ENCODE measurements at regions not wholly inside any gene's neighbourhood (a gene's known extent, or its start where the extent isn't known, plus 50 kb on each side); places are given as distances from the start of the nearest gene placed in this dataset.
"Not testable (repeated sequence)": the region's sequence is repeated elsewhere in the genome, so short reads cannot be mapped to it uniquely, and the experiment has no call there.

DNA sequence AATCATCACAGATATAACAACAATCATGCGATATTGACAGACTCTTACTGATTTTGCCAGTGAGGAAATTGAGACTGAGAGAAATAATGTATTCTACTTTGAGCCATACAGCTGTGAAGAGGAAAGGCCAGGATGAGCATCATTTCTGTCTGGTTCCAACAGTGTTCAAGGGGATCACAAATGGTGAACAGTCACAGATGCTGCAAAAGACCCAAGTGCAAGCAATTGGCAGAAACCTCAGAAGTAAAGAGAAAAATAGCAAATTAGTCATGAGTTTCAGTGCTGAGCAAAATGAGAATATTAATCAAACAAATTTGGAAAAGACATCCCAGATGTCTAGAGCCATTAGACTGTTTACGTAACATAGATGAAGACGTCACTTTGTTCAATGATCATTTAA is 114.1 kb downstream of the RAB38 start:
- no peak for DNase-seq

DNA sequence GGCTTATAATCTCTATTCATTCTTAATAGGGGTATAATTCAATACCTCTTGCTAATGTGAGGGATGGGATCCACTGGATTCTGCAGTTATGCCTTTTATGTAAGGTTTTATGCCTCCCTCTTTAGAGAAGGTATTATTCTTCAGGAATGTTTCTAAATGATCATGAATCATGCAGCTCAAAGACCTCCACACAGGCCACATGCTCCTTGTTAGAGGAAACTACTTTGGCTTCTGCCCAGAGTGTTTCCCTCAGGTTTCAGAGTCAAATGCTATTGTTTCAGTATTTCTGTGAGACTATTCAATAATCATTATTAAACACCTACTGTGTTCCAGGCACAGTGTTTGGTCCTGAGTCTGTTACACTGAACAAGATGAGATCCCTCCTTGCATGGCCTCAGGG is 115.9 kb downstream of the RAB38 start:
- DNase-seq: no peak

- no peak for DNase-seq
Measured at GRCh38 chr11:88051396-88051795, 123.8 kb downstream of the RAB38 start.

- no peak for DNase-seq
Measured at GRCh38 chr11:88050247-88050646, 125.0 kb downstream of the RAB38 start.

GRCh38 chr11:88045288-88045687 is 130.0 kb downstream of the RAB38 start:
- DNase-seq: not testable (repeated sequence)

- not testable (repeated sequence) for DNase-seq
Measured at GRCh38 chr11:88044658-88045057, 130.6 kb downstream of the RAB38 start.

DNA sequence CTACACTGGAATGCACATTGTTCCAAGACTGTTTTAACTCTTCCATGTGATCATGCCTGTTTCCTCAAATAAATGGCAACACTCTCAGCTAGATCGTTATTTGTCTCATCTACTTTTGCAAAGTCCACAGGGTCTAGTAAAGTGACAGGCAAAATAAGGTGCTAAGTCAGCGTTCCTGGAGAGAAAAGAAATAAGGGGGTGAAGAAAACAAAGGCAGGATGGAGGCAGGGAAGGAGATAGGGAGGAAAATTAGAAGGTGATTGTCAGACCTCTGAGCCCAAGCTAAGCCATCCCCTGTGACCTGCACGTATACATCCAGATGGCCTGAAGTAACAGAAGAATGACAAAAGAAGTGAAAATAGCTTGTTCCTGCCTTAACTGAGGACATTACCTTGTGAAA is 132.1 kb downstream of the RAB38 start:
- DNase-seq: no peak

DNA sequence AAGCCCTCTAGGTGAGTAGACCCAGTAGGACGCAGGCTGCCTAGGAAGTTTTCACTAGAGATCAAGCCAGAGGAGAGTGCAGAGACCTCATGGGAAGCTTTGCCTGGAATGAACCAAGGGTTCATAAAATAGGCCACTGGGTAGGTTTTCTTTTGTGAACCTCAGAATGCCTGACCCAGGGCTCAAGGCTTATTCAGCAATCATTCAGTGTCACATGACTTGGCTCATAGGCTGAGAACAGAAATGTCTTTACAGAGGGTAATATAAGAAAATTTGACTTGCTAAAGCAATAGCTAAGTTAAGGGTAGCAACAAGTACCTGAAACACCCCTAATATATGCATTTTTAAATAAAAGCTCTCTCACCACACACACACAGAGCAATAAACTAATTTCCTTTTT is 132.6 kb downstream of the RAB38 start:
- DNase-seq: no peak

- no peak for DNase-seq
Measured at GRCh38 chr11:88042238-88042637, 133.0 kb downstream of the RAB38 start.

DNA sequence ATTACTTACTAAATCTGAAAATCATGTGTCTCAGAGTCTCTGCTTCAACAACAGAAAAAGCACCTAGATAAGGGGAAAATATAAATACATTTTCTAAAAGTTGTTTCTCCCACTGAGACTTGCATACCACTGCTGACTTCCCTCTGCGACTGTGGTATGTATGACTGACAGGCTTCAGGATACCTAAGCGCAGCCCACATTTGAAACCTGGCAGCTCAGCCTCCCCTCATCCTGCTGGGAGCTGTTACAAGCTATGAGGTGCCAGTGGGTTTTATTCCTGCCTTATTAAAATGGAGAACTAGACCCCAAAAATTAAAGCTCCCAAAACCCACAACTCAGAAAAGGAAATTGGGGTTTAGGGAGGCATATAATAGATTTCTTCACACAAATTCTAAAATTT is 133.6 kb downstream of the RAB38 start:
- no peak for DNase-seq

GRCh38 chr11:88040148-88040496 is 135.1 kb downstream of the RAB38 start:
- no peak for DNase-seq

DNA sequence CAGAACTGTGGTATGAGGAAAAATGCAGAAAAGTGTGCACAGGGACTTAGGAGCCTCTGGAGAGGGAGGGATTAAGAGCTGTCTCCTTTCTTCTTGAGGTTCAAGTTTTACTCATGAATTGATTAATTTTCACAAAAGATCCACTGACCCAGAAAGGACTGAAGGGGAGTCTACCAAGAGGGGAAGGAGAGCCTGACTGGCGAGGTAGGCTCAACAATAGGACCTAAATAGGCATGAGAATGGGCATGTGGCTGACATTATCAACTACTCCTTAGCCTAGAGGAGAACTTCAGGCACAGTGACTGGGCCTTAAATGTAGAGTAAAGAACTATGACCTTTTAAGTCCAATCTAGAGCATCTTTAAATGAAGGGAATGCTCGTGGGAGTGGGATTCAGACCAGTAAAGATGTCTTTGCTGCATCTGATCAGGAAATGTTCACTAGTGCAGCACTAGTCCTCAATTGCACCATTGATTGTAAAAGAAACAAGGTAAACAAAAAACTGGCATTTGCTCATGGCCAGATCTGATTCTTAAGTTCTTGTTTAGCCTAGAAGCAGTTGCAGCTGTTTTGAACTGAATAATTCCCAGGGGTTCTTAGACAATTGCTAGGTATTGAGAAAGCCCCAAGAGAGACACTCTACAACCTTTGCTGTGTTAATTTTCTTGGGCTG is 135.6 kb downstream of the RAB38 start:
- DNase-seq: no peak

GRCh38 chr11:88038063-88038462 is 137.2 kb downstream of the RAB38 start:
- DNase-seq: no peak

GRCh38 chr11:88036701-88037100 is 138.5 kb downstream of the RAB38 start:
- no peak for DNase-seq

GRCh38 chr11:88035271-88035670 is 140.0 kb downstream of the RAB38 start:
- no peak for DNase-seq

GRCh38 chr11:88017666-88018065 is 157.6 kb downstream of the RAB38 start:
- no peak for DNase-seq

- peak; percentile 50 for DNase-seq
Measured at GRCh38 chr11:88016392-88017170, 158.7 kb downstream of the RAB38 start.

DNA sequence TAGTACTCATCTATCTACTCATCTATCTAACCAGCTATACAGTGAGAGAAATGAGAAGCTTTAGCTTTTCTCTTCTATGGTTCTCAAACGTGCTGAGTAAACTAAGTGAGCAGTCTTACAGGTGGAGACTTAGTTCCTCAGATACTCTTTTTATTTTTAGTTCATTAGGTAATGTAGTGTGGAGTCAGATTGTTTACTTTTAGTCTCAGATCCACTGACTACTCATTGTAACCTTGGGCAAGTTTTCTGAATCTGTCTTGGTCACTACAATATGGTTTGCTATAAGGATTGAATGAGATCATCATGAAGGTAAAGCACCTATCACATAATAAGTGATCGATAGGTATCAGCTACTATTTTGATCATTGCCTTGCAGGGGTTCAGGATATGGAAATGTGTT is 160.1 kb downstream of the RAB38 start:
- no peak for DNase-seq

DNA sequence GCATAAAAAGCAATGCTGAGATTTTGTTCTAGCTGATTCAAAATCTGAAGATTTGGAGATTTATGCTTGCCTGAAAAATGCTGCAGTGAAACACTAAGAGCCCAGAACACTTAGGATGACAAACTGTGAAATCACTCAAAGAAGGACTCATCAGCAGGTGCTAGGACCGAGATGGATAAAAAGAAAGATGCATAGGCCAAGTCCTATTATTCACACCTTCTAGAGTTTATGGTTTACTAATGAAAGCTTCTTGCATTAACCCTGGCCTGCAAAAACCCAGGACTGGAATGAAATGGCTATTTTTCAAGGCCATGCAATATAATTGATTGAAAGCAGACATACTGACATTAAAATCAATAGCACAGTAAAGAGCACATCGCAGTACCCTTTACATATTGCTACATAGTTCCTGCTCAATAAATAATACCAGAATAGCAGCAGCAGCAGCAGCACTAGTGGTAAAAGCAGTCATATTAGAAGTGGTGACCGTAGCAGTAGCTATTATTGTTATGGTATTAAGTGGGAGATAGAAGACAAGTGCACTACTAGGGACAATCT is 161.7 kb downstream of the RAB38 start:
- no peak for DNase-seq

DNA sequence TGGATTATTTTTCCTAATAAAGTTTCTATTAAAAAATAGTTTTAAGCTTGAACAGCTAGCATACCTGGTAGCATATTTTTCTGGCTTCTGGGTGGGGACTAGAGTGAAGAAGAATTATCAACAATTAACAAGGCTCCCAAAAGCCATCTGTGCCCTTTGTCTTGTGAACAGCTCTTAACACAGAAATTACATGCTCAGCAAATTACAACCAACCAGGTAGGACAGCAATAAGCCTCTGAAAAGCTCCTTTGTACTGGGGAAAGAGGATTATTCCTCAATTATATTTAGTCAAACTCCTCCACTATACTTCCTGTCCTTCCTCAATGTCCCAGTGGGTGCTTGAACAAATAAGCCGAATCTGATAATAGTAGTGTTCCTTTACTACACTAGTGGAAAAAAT is 162.8 kb downstream of the RAB38 start:
- no peak for DNase-seq

GRCh38 chr11:87976009-87976408 is 199.2 kb downstream of the RAB38 start:
- no peak for DNase-seq

DNA sequence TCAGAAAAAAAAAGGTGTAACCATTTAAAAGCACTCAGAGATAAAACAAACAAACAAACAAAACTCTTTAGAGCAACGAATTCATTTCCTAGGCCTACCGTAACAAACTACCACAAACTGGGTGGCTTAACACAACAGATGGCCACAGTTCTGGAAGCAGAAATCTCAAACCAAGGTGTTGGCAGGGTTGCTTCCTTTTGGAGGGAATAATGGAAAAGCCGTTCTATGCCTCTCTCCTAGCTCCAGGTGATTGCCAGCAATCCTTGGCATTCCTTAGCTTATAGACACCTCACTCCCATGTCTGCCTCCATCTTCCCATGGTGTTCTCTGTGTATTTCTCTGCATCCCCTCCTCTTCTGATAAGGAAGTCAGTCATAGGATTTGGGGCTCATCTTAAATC is 200.4 kb downstream of the RAB38 start:
- no peak for DNase-seq

- DNase-seq: no peak
Measured at GRCh38 chr11:87972133-87972532, 203.1 kb downstream of the RAB38 start.

- DNase-seq: no peak
Measured at GRCh38 chr11:87971354-87971753, 203.9 kb downstream of the RAB38 start.
